ENCODE measurements at regions not wholly inside any gene's neighbourhood (a gene's known extent, or its start where the extent isn't known, plus 50 kb on each side); places are given as distances from the start of the nearest gene placed in this dataset.

GRCh38 chr14:65210822-65211182 lies 108.5 kb upstream of the MAX start:
- H3K9me3 Mint-ChIP-seq: peaks cover 4% of the 10 kb centered on the region; the same call in 1 of the 3 replicates
- no peak overlapping the region for H3K4me2 ChIP-seq
- H3K79me2 ChIP-seq (replicated peaks; ENCODE audit: insufficient read depth): no peaks in the 10 kb centered on the region
- no peak overlapping the region for H3K4me3 Mint-ChIP-seq
- no peaks in the 10 kb centered on the region for H3K9me2 ChIP-seq (ENCODE audit: insufficient read depth)
- H3K27ac Mint-ChIP-seq: no peak overlapping the region
- DNase-seq (ENCODE audit: low spot score) (no peak), ATAC-seq (no peak)
- no peak overlapping the region for H2AFZ ChIP-seq
- no peak overlapping the region for H3K4me3 ChIP-seq
- no peaks in the 10 kb centered on the region for H3K27me3 ChIP-seq (ENCODE audit: insufficient read depth)
- no peaks in the 10 kb centered on the region for H3K36me3 ChIP-seq (ENCODE audit: insufficient read depth)
- peaks cover 9% of the 10 kb centered on the region for H3K4me1 Mint-ChIP-seq
- no peaks in the 10 kb centered on the region for H4K20me1 ChIP-seq (replicated peaks; ENCODE audit: insufficient read depth)
- no peak overlapping the region for H3K27ac ChIP-seq (ENCODE audit: low read depth)
- H3K36me3 Mint-ChIP-seq (ENCODE audit: low read depth): peaks cover 3% of the 10 kb centered on the region; the same call in 2 of the 3 replicates
- TF ChIP-seq CTCF (conservative IDR thresholded peaks at IDR 0.05; ENCODE audit: low read depth in 2 of 2) (no peak), EZH2phosphoT487 (IDR thresholded peaks at IDR 0.05; ENCODE audit: unreplicated experiment) (no peak), POLR2AphosphoS5 (IDR thresholded peaks at IDR 0.05; ENCODE audit: low read depth) (no peak), JUNB (IDR thresholded peaks at IDR 0.05; ENCODE audit: unreplicated experiment) (no peak), ZNF331 (CRISPR knock-in tag; IDR thresholded peaks at IDR 0.05; ENCODE audit: low read depth) (no peak), EZH2 (IDR thresholded peaks at IDR 0.05; ENCODE audit: low read depth, unreplicated experiment) (no peak), ZNF462 (CRISPR knock-in tag; IDR thresholded peaks at IDR 0.05) (no peak), ETS1 (IDR thresholded peaks at IDR 0.05) (no peak), CREB1 (CRISPR knock-in tag; IDR thresholded peaks at IDR 0.05; ENCODE audit: low read depth) (no peak), STAT1 (IDR thresholded peaks at IDR 0.05; ENCODE audit: unreplicated experiment) (no peak), REST (IDR thresholded peaks at IDR 0.05; ENCODE audit: unreplicated experiment) (no peak), NANOG (IDR thresholded peaks at IDR 0.05; ENCODE audit: borderline replicate concordance) (no peak)
- H3K27me3 Mint-ChIP-seq (ENCODE audit: insufficient read depth, low read depth, poor library complexity): peaks cover 8% of the 10 kb centered on the region
- no peaks in the 10 kb centered on the region for H3F3A ChIP-seq (replicated peaks; ENCODE audit: low read depth)
- H3K4me1 ChIP-seq (ENCODE audit: insufficient read depth): peaks cover 3% of the 10 kb centered on the region; the same call in 1 of the 2 replicates

Data from GM23338 (cell line).